Ishikawa (cell line): ENCODE measurements at regions not wholly inside any gene's neighbourhood (a gene's known extent, or its start where the extent isn't known, plus 50 kb on each side); places are given as distances from the start of the nearest gene placed in this dataset.

ENCODE experiments used
- CEBPB ChIP-seq: IDR thresholded peaks from 2 replicates; pipeline ENCODE4 v1.6.1; 2012
- CREB1 ChIP-seq: IDR thresholded peaks from 2 replicates; pipeline ENCODE4 v1.6.1; 2012; ENCODE audit warnings: low read depth
- EGR1 ChIP-seq: IDR thresholded peaks from 2 replicates; pipeline ENCODE4 v1.6.1; 2012
- EP300 ChIP-seq: IDR thresholded peaks from 2 replicates; pipeline ENCODE4 v1.6.1; 2012; ENCODE audit warnings: borderline replicate concordance
- RAD21 ChIP-seq: IDR thresholded peaks from 2 replicates; pipeline ENCODE4 v1.6.1; 2012; ENCODE audit warnings: low read depth
- TAF1 ChIP-seq: IDR thresholded peaks from 2 replicates; pipeline ENCODE4 v1.6.1; 2012; ENCODE audit warnings: low read depth, mild to moderate bottlenecking
- TCF12 ChIP-seq: IDR thresholded peaks from 2 replicates; pipeline ENCODE4 v1.6.1; 2012; ENCODE audit warnings: low read depth
- TEAD4 ChIP-seq: IDR thresholded peaks from 2 replicates; pipeline ENCODE4 v1.6.1; 2012
- YY1 ChIP-seq: IDR thresholded peaks from 2 replicates; pipeline ENCODE4 v1.6.1; 2012; ENCODE audit warnings: low read depth
- ZBTB7A ChIP-seq: IDR thresholded peaks from 2 replicates; pipeline ENCODE4 v1.6.1; 2012; ENCODE audit warnings: low read depth
- TF ChIP-seq, protein P1 (sequence below): IDR thresholded peaks from 2 replicates; pipeline ENCODE4 v1.6.1; 2012; ENCODE audit warnings: low read depth, mild to moderate bottlenecking
- TF ChIP-seq, protein P2 (sequence below): IDR thresholded peaks from 2 replicates; pipeline ENCODE4 v1.6.1; 2012

DNA sequence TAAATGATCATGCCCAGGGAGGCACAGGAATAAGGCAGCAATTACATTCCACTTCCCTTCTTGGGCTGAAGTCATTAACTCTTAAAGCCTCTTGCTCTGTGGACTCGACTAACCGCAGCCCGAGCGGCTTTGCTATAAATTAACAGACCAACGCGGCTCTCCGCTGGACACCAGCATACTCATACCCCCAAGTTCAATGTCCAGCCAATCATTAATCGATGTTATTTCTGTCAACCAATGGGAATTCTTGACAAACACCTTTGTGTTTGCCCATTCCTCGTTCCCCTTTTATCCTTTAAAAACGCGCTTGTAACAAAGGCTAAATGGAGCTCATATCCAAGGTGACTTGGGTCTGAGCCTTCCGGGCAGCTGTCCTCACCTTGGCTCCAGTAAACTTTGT is 183.1 kb upstream of the RALGAPA2 start:
- TF ChIP-seq, protein P1, sequence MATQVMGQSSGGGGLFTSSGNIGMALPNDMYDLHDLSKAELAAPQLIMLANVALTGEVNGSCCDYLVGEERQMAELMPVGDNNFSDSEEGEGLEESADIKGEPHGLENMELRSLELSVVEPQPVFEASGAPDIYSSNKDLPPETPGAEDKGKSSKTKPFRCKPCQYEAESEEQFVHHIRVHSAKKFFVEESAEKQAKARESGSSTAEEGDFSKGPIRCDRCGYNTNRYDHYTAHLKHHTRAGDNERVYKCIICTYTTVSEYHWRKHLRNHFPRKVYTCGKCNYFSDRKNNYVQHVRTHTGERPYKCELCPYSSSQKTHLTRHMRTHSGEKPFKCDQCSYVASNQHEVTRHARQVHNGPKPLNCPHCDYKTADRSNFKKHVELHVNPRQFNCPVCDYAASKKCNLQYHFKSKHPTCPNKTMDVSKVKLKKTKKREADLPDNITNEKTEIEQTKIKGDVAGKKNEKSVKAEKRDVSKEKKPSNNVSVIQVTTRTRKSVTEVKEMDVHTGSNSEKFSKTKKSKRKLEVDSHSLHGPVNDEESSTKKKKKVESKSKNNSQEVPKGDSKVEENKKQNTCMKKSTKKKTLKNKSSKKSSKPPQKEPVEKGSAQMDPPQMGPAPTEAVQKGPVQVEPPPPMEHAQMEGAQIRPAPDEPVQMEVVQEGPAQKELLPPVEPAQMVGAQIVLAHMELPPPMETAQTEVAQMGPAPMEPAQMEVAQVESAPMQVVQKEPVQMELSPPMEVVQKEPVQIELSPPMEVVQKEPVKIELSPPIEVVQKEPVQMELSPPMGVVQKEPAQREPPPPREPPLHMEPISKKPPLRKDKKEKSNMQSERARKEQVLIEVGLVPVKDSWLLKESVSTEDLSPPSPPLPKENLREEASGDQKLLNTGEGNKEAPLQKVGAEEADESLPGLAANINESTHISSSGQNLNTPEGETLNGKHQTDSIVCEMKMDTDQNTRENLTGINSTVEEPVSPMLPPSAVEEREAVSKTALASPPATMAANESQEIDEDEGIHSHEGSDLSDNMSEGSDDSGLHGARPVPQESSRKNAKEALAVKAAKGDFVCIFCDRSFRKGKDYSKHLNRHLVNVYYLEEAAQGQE: no peak
- TF ChIP-seq YY1 (no peak), TAF1 (no peak), EP300 (no peak), ZBTB7A (no peak), RAD21 (no peak), CREB1 (no peak), TCF12 (no peak), CEBPB (no peak), TEAD4 (no peak), EGR1 (no peak)
- TF ChIP-seq, protein P2, sequence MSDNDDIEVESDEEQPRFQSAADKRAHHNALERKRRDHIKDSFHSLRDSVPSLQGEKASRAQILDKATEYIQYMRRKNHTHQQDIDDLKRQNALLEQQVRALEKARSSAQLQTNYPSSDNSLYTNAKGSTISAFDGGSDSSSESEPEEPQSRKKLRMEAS: no peak
